ENCODE measurements at regions not wholly inside any gene's neighbourhood (a gene's known extent, or its start where the extent isn't known, plus 50 kb on each side); places are given as distances from the start of the nearest gene placed in this dataset.

DNA sequence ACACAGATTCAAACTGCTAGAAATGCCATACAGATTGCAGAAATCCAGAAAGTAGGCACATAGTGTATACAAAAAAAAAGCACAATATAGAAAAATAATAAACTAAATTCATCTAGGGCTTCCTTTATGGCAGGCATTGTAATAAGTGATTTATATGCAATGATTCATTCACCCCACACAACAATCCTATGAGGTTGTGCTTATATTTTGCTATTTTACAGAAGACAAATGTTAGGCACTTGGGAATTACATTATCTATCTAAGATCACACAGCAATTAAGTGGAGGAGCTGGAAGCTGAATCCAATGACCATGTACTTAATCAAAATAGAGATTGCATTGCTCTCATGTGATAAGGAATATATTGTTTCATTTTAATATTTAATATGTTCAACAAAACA lies 225.7 kb upstream of the KCNK2 start:
- H3K9me3 Mint-ChIP-seq (ENCODE audit: low read depth): peaks cover under 1% of the 10 kb centered on the region
- peaks cover 3% of the 10 kb centered on the region for H3K36me3 Mint-ChIP-seq (ENCODE audit: low read depth)
- no peak for DNase-seq (ENCODE audit: low spot score)
- TF ChIP-seq, protein P1, sequence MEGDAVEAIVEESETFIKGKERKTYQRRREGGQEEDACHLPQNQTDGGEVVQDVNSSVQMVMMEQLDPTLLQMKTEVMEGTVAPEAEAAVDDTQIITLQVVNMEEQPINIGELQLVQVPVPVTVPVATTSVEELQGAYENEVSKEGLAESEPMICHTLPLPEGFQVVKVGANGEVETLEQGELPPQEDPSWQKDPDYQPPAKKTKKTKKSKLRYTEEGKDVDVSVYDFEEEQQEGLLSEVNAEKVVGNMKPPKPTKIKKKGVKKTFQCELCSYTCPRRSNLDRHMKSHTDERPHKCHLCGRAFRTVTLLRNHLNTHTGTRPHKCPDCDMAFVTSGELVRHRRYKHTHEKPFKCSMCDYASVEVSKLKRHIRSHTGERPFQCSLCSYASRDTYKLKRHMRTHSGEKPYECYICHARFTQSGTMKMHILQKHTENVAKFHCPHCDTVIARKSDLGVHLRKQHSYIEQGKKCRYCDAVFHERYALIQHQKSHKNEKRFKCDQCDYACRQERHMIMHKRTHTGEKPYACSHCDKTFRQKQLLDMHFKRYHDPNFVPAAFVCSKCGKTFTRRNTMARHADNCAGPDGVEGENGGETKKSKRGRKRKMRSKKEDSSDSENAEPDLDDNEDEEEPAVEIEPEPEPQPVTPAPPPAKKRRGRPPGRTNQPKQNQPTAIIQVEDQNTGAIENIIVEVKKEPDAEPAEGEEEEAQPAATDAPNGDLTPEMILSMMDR (IDR thresholded peaks at IDR 0.05): no peak
- no peak overlapping the region for H3K27ac Mint-ChIP-seq (ENCODE audit: unreplicated experiment)
- H3K4me1 Mint-ChIP-seq (ENCODE audit: low read depth): peaks cover 5% of the 10 kb centered on the region
- H3K27me3 Mint-ChIP-seq (ENCODE audit: low read depth): peaks cover 18% of the 10 kb centered on the region
- H3K4me3 Mint-ChIP-seq (ENCODE audit: unreplicated experiment): no peak overlapping the region

- peaks cover 3% of the 10 kb centered on the region for H3K36me3 Mint-ChIP-seq (ENCODE audit: low read depth)
- no peak for DNase-seq (ENCODE audit: low spot score)
- H3K4me1 Mint-ChIP-seq (ENCODE audit: low read depth): peaks cover 11% of the 10 kb centered on the region
- no peak overlapping the region for H3K4me3 Mint-ChIP-seq (ENCODE audit: unreplicated experiment)
- peaks cover 17% of the 10 kb centered on the region for H3K27me3 Mint-ChIP-seq (ENCODE audit: low read depth)
- TF ChIP-seq, protein P1 (IDR thresholded peaks at IDR 0.05): no peak
- H3K9me3 Mint-ChIP-seq (ENCODE audit: low read depth): no peaks in the 10 kb centered on the region
- H3K27ac Mint-ChIP-seq (ENCODE audit: unreplicated experiment): no peak overlapping the region
Observed at GRCh38 chr1:214857716-214858115, 224.8 kb upstream of the KCNK2 start.

- Mint-ChIP-seq H3K4me3 (ENCODE audit: unreplicated experiment) (no peak overlapping the region), H3K9me3 (ENCODE audit: low read depth) (peaks cover 4% of the 10 kb centered on the region), H3K27me3 (ENCODE audit: low read depth) (peaks cover 7% of the 10 kb centered on the region), H3K4me1 (ENCODE audit: low read depth) (peaks cover 11% of the 10 kb centered on the region), H3K36me3 (ENCODE audit: low read depth) (no peaks in the 10 kb centered on the region), H3K27ac (ENCODE audit: unreplicated experiment) (no peak overlapping the region)
- TF ChIP-seq, protein P1 (IDR thresholded peaks at IDR 0.05): no peak
- DNase-seq (ENCODE audit: low spot score): no peak
Observed at GRCh38 chr1:214859647-214860046, 222.9 kb upstream of the KCNK2 start.

DNA sequence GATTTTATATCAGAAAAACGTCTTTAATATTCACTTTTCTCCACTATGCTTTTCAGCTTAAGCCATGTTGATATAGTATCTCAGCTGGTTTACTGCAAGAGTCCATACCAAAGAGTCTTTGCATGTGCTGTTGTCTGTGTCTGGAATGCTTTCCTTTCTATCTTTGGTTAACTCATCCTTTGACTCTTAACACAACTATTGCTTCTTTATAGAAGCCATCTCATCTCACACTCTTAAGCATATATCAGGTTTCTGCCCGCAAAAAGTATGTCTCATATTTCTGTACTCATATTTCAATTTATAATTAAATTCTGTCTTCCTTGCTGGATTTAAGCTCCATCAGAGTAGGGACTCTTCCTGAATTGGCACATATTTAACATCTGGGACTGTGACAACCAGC lies 220.9 kb upstream of the KCNK2 start:
- Mint-ChIP-seq H3K27me3 (ENCODE audit: low read depth) (no peaks in the 10 kb centered on the region), H3K36me3 (ENCODE audit: low read depth) (no peaks in the 10 kb centered on the region), H3K27ac (ENCODE audit: unreplicated experiment) (no peak overlapping the region), H3K9me3 (ENCODE audit: low read depth) (peaks cover 4% of the 10 kb centered on the region), H3K4me1 (ENCODE audit: low read depth) (peaks cover 11% of the 10 kb centered on the region), H3K4me3 (ENCODE audit: unreplicated experiment) (no peak overlapping the region)
- no peak for DNase-seq (ENCODE audit: low spot score)
- TF ChIP-seq, protein P1 (IDR thresholded peaks at IDR 0.05): no peak

DNA sequence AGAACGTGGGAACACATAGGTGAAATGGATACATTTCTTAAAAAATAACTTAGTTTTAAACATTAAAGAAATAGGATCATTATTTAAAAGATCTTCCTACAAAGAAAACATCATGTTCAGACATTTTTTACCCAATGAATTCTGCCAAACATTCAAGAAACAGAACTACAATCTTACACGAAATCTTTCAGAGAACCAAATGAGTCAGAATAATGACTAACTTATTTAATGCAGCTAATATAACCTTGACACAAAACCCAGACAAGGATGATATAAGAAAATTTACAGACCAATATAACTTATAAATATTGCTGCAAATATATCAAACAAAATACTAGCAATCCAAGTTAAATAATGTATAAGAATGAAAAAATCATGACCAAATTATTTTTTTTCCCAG lies 220.1 kb upstream of the KCNK2 start:
- DNase-seq (ENCODE audit: low spot score): no peak
- Mint-ChIP-seq H3K4me1 (ENCODE audit: low read depth) (peaks cover 11% of the 10 kb centered on the region), H3K27ac (ENCODE audit: unreplicated experiment) (no peak overlapping the region), H3K4me3 (ENCODE audit: unreplicated experiment) (no peak overlapping the region), H3K9me3 (ENCODE audit: low read depth) (peaks cover 4% of the 10 kb centered on the region), H3K36me3 (ENCODE audit: low read depth) (no peaks in the 10 kb centered on the region), H3K27me3 (ENCODE audit: low read depth) (no peaks in the 10 kb centered on the region)
- TF ChIP-seq, protein P1 (IDR thresholded peaks at IDR 0.05): no peak

All from chondrocyte (in vitro differentiated cells).